22Rv1 (cell line): ENCODE measurements at regions not wholly inside any gene's neighbourhood (a gene's known extent, or its start where the extent isn't known, plus 50 kb on each side); places are given as distances from the start of the nearest gene placed in this dataset.

Experiments used
- CTCF ChIP-seq: fragments of 450-650 bp; IDR thresholded peaks from 2 replicates; pipeline ENCODE4 v1.5.1; 2017; ENCODE audit warnings: mild to moderate bottlenecking
- ZFX ChIP-seq: fragments of 450-650 bp; IDR thresholded peaks from 2 replicates; pipeline ENCODE4 v1.6.1; 2017; ENCODE audit warnings: antibody characterized with exemption, borderline replicate concordance

GRCh38 chr7:46755120-46756034 is 826.5 kb downstream of the TNS3 start:
- TF ChIP-seq CTCF (no peak), ZFX (no peak)
